SK-N-SH (cell line): ENCODE measurements at regions not wholly inside any gene's neighbourhood (a gene's known extent, or its start where the extent isn't known, plus 50 kb on each side); places are given as distances from the start of the nearest gene placed in this dataset.

Experiments
- CTCF ChIP-seq: fragments of 200-600 bp; sonication (generic); IDR thresholded peaks from 2 replicates; pipeline ENCODE4 v1.6.1; 2017; ENCODE audit warnings: antibody characterized with exemption, mild to moderate bottlenecking, moderate library complexity
- RAD21 ChIP-seq: IDR thresholded peaks from 2 replicates; pipeline ENCODE4 v1.6.1; 2012; ENCODE audit warnings: mild to moderate bottlenecking, low read length

DNA sequence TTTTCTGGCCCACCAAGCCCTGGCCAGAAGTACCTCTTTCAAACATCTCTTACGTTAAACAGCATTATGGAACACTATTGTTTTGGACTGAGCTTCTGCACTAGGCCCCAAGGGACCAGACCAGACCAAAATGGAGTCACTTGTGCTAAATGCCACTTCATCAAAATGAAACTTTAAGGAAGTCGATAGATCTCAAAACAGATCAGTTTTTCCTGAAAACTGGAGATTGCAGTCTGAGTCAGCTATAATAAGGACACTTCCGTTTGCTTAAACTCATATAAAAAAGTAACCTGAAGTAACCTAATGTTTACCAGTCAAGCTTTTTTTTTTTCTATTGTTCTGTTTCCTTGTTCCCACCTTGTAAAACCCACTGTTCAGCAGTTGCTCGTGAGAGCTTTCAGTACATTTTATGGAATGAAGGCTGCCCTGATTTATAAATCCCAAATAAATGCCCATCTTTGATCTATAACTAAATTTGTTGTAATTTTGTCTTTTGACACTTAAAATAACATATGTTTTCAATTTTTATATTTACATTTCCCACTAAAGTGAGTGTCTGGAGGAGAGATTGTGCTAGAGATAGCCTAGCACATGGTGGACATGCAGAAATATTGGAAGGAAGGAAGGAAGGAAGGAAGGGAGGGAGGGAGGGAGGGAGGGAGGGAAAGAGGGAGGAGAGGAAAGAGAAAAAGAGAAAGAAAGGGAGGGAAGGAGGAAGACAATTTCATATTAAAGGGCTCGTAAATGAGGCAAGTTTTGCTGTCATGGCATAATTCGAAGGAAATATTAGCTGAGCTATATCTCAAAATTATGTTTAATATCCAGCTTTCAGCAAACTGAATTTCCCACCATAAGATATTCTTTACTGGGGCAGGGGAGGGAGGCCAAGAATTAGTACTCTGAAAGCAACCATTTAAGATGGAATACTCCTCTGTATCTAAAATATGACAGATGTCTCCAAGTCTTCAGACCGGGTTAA is 77.0 kb upstream of the CXADR start:
- TF ChIP-seq CTCF (no peak), RAD21 (no peak)
